HUES6 (cell line): ENCODE measurements at regions not wholly inside any gene's neighbourhood (a gene's known extent, or its start where the extent isn't known, plus 50 kb on each side); places are given as distances from the start of the nearest gene placed in this dataset.

Experiments
- H3K27ac ChIP-seq: 2 replicates; pipeline ENCODE4 v1.7.0; 2013; ENCODE audit warnings: low read depth, mild to moderate bottlenecking, low read length, inconsistent platforms
- H3K27me3 ChIP-seq: 2 replicates; pipeline ENCODE4 v1.6.1; 2013; ENCODE audit warnings: low read length; ENCODE audit not compliant: control insufficient read depth, insufficient read depth
- H3K36me3 ChIP-seq: 2 replicates; pipeline ENCODE4 v1.6.1; 2013; ENCODE audit warnings: low read length; ENCODE audit not compliant: control insufficient read depth, insufficient read depth
- H3K4me1 ChIP-seq: 2 replicates; pipeline ENCODE4 v1.6.1; 2013; ENCODE audit warnings: low read length; ENCODE audit not compliant: control insufficient read depth, insufficient read depth
- H3K4me3 ChIP-seq: 2 replicates; pipeline ENCODE4 v1.5.1; 2013; ENCODE audit warnings: low read depth, low read length
- H3K9ac ChIP-seq: one replicate; pipeline ENCODE4 v1.6.1; 2013; ENCODE audit warnings: mild to moderate bottlenecking, low read length
- H3K9me3 ChIP-seq: 2 replicates; pipeline ENCODE4 v1.6.1; 2013; ENCODE audit warnings: low read depth, low read length; ENCODE audit not compliant: control insufficient read depth, insufficient read depth

GRCh38 chr3:159187232-159187631 lies 385.4 kb downstream of the MFSD1 start:
- no peak overlapping the region for H3K9ac ChIP-seq
- H3K4me1 ChIP-seq, result no peaks in the 10 kb centered on the region
- no peaks in the 10 kb centered on the region for H3K9me3 ChIP-seq
- H3K4me3 ChIP-seq, result no peak overlapping the region
- no peaks in the 10 kb centered on the region for H3K36me3 ChIP-seq
- no peaks in the 10 kb centered on the region for H3K27me3 ChIP-seq
- no peak overlapping the region for H3K27ac ChIP-seq

DNA sequence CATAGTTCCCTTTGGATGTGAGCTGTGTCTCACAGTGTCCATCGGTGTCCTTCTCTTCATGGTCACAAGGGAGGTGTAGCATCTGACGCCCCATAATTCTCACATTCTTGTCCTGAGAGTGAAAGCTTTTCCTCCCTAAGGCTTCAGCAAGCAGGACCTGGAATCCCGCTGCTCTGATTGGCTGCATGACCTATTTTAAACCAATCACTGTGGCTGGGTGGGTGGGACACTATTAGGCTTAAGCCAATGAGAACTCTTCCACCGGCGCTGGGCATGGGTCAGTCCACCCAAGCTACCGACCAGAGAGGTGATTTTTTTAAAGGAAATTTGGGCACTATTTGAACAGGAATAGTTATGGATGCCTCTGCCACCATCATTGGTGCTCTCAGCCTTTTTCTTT lies 385.9 kb downstream of the MFSD1 start:
- no peak overlapping the region for H3K9ac ChIP-seq
- no peak overlapping the region for H3K27ac ChIP-seq
- H3K4me1 ChIP-seq, result no peaks in the 10 kb centered on the region
- H3K36me3 ChIP-seq, result no peaks in the 10 kb centered on the region
- H3K4me3 ChIP-seq, result no peak overlapping the region
- no peaks in the 10 kb centered on the region for H3K9me3 ChIP-seq
- H3K27me3 ChIP-seq, result no peaks in the 10 kb centered on the region

GRCh38 chr3:159189994-159190669 lies 388.3 kb downstream of the MFSD1 start:
- Histone ChIP-seq H3K27ac (no peak overlapping the region), H3K36me3 (no peaks in the 10 kb centered on the region), H3K4me3 (no peak overlapping the region), H3K27me3 (no peaks in the 10 kb centered on the region), H3K9me3 (no peaks in the 10 kb centered on the region), H3K9ac (no peak overlapping the region), H3K4me1 (no peaks in the 10 kb centered on the region)

GRCh38 chr3:159191447-159191846 lies 389.6 kb downstream of the MFSD1 start:
- Histone ChIP-seq H3K4me1 (no peaks in the 10 kb centered on the region), H3K36me3 (no peaks in the 10 kb centered on the region), H3K9ac (no peak overlapping the region), H3K27ac (no peak overlapping the region), H3K4me3 (no peak overlapping the region), H3K27me3 (no peaks in the 10 kb centered on the region), H3K9me3 (no peaks in the 10 kb centered on the region)

- Histone ChIP-seq H3K27me3 (no peaks in the 10 kb centered on the region), H3K36me3 (no peaks in the 10 kb centered on the region), H3K9ac (no peak overlapping the region), H3K4me1 (no peaks in the 10 kb centered on the region), H3K4me3 (no peak overlapping the region), H3K27ac (no peak overlapping the region), H3K9me3 (0 out of 2 replicates have a peak, but pooled peaks cover 7% of the 10 kb centered on the region)
Measured at GRCh38 chr3:159196359-159196758, 394.5 kb downstream of the MFSD1 start.

DNA sequence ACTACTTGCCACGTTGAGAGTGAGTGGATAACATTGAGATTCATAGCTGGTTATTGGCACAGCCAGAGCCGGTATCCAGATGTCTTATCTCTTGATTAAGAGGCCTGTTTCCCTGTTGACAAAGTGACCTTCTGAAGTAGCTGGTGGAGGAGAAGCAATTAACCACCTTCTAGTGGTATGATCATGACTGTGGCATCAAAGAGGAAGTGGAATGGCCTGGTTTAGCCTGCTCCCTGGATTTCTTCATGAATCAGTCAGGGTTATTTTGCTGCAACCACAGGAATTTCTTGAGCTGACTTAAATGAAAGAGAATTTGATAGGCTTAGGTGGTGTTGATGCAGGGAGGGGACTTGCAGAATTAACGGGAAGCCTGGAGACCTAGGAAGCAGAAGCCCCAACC lies 398.3 kb downstream of the MFSD1 start:
- no peak overlapping the region for H3K27ac ChIP-seq
- H3K4me3 ChIP-seq, result no peak overlapping the region
- H3K4me1 ChIP-seq, result no peaks in the 10 kb centered on the region
- H3K36me3 ChIP-seq, result no peaks in the 10 kb centered on the region
- H3K27me3 ChIP-seq, result no peaks in the 10 kb centered on the region
- no peak overlapping the region for H3K9ac ChIP-seq
- H3K9me3 ChIP-seq, result 0 out of 2 replicates have a peak, but pooled peaks cover 7% of the 10 kb centered on the region

DNA sequence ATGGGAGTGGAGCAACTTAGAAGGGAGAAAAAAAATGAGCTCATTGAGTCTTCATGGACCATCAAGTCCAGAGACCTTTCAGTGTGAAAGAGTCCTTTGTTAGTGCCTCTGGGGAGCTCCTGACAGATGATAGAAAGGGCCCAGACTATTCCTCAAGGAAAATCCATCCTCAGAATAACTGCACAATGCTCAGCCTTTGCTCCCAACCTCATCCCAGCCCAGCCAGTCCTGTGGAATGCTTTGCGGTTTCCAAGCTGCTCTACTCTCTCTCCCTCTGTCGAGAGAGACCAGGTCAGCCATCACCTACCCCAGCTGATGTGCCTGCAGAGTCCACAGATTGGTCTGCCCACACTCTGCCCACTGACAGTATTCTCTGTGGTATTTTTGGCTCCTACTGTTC lies 406.2 kb downstream of the MFSD1 start:
- Histone ChIP-seq H3K9ac (no peak overlapping the region), H3K4me1 (no peaks in the 10 kb centered on the region), H3K36me3 (no peaks in the 10 kb centered on the region)

DNA sequence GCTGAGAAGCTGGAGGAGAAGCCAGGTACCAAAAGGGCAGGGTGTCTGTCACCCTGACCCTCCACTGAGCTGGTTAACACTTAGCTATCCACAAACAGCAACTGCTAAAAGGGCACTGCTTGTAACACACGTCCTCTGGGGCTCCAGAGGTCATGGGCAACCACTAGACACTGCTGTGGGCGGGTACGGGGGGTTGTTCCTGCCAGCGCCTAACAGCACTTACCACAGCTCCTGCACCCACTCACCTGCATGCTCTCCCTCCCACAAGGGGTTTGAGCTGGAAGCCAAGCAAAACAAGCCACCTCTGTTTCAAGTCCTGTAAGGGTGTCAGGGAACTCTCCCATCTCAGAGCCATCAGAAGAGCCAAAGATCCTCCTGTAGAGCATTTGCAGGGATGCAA lies 407.6 kb downstream of the MFSD1 start:
- H3K9ac ChIP-seq, result no peak overlapping the region
- no peaks in the 10 kb centered on the region for H3K9me3 ChIP-seq
- no peaks in the 10 kb centered on the region for H3K36me3 ChIP-seq
- no peaks in the 10 kb centered on the region for H3K27me3 ChIP-seq
- H3K4me3 ChIP-seq, result no peak overlapping the region
- H3K27ac ChIP-seq, result no peak overlapping the region
- H3K4me1 ChIP-seq, result no peaks in the 10 kb centered on the region

More for the DNA sequence above, 406.2 kb downstream of the MFSD1 start:
- no peaks in the 10 kb centered on the region for H3K9me3 ChIP-seq
- H3K4me3 ChIP-seq, result no peak overlapping the region
- no peak overlapping the region for H3K27ac ChIP-seq
- no peaks in the 10 kb centered on the region for H3K27me3 ChIP-seq

DNA sequence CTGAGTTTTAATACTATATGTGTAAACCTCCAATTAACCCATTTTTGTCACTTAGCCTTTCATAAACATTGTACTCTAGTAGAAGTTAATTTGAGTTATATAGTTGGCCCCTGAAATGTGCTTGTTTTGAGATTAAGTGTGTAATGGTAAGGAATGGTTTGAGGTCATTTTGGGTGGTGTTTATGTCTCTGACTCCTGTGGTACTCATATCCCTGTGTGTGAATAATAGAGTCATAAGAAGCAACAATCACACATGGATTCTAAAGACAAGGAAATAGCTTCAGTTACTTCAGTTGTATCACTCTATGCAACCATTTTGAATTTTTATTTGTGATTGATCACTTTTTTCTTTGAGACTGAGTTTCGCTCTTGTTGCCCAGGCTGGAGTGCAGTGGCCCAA lies 408.5 kb downstream of the MFSD1 start:
- no peaks in the 10 kb centered on the region for H3K36me3 ChIP-seq
- H3K9me3 ChIP-seq, result no peaks in the 10 kb centered on the region
- H3K27ac ChIP-seq, result no peak overlapping the region
- no peak overlapping the region for H3K4me3 ChIP-seq
- no peak overlapping the region for H3K9ac ChIP-seq
- H3K27me3 ChIP-seq, result no peaks in the 10 kb centered on the region
- no peaks in the 10 kb centered on the region for H3K4me1 ChIP-seq

- Histone ChIP-seq H3K4me1 (no peaks in the 10 kb centered on the region), H3K9me3 (no peaks in the 10 kb centered on the region), H3K4me3 (no peak overlapping the region), H3K36me3 (no peaks in the 10 kb centered on the region), H3K9ac (no peak overlapping the region), H3K27ac (no peak overlapping the region), H3K27me3 (no peaks in the 10 kb centered on the region)
Measured at GRCh38 chr3:159216311-159216710, 414.5 kb downstream of the MFSD1 start.

- H3K36me3 ChIP-seq, result no peaks in the 10 kb centered on the region
- H3K4me1 ChIP-seq, result no peaks in the 10 kb centered on the region
- no peaks in the 10 kb centered on the region for H3K9me3 ChIP-seq
- no peak overlapping the region for H3K9ac ChIP-seq
- no peaks in the 10 kb centered on the region for H3K27me3 ChIP-seq
- no peak overlapping the region for H3K27ac ChIP-seq
- no peak overlapping the region for H3K4me3 ChIP-seq
Measured at GRCh38 chr3:159219231-159219630, 417.4 kb downstream of the MFSD1 start.

DNA sequence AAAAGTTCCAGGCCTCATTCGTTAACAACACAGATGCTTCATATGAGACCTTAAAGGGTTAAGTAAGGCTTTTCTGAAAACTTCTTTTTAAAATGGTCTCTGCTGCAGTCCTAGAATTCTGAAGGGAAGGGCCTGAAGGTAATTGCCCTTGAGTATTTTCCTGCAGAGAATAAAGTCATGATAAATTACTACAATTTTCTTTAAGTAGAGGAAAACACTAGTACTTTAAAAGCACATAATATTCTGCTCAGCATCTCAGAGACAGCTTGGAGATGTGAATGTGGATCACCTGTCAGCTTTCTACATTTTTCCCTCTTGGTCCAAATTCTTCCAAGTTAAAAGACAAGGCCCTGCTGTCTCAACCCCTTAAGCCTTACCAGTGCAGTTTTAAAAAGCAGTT lies 419.5 kb downstream of the MFSD1 start:
- Histone ChIP-seq H3K9ac (no peak overlapping the region), H3K27ac (no peak overlapping the region), H3K4me3 (no peak overlapping the region), H3K4me1 (no peaks in the 10 kb centered on the region), H3K9me3 (no peaks in the 10 kb centered on the region), H3K27me3 (no peaks in the 10 kb centered on the region), H3K36me3 (no peaks in the 10 kb centered on the region)
